Activated T-helper 2 cell treated with anti-CD3 and anti-CD28 coated beads, Interferon-gamma antibody, Interleukin-2, Interleukin-4, amounts not matched to agents 10 μg/mL and 5 μg/mL and 100 μg/mL, durations not matched to agents 14 hours and 24 hours and 36 hours (primary cell): ENCODE measurements at regions not wholly inside any gene's neighbourhood (a gene's known extent, or its start where the extent isn't known, plus 50 kb on each side); places are given as distances from the start of the nearest gene placed in this dataset.
"Not testable (repeated sequence)": the region's sequence is repeated elsewhere in the genome, so short reads cannot be mapped to it uniquely, and the experiment has no call there.

Experiments used
- DNase-seq: peaks from one replicate; pipeline ENCODE4 v3.0.0; 2021; ENCODE audit warnings: low spot score
- H3K27ac Mint-ChIP-seq: one replicate; pipeline ENCODE4 v1.8.0; 2021; ENCODE audit warnings: mixed read lengths
- H3K27me3 Mint-ChIP-seq: one replicate; pipeline ENCODE4 v1.8.0; 2021; ENCODE audit warnings: low read depth, mixed read lengths
- H3K36me3 Mint-ChIP-seq: one replicate; pipeline ENCODE4 v1.8.0; 2021; ENCODE audit warnings: low read depth, mixed read lengths
- H3K4me1 Mint-ChIP-seq: one replicate; pipeline ENCODE4 v1.8.0; 2021; ENCODE audit warnings: low read depth, mixed read lengths
- H3K4me3 Mint-ChIP-seq: one replicate; pipeline ENCODE4 v1.8.0; 2021; ENCODE audit warnings: low read depth, mild to moderate bottlenecking, moderate library complexity, mixed read lengths
- H3K9me3 Mint-ChIP-seq: one replicate; pipeline ENCODE4 v1.8.0; 2021; ENCODE audit warnings: mixed read lengths
- intact Hi-C: fragments of 100-400 bp; cut with micrococcal nuclease; formaldehyde crosslinking; loops from one replicate; pipeline ENCODE4 v1.15.1; 2023

DNA sequence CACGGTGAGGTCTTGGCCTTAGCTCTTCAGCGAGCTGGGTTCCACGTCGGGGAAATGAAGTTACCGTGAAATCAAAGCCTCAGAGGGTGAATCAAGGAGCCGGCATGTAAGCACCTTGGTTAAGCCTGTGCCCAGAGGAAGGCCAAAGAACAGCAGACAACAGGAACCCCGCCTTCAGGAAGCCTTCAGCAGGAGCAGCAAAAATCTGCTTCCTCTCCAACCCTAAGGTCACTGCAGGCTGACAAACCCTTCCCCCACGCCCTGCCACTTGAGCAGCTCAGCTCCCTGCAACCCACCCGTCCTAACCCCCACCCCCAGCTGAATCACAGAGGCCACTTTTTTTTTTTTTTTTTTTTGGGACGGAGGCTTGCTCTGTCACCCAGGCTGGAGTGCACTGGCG, 72.9 kb upstream of the LTA4H start:
- Mint-ChIP-seq H3K27me3 (peaks cover 10% of the 10 kb centered on the region), H3K4me1 (peaks cover 9% of the 10 kb centered on the region), H3K4me3 (peak overlapping the region; percentile 6), H3K27ac (peak overlapping the region; percentile 70), H3K36me3 (no peaks in the 10 kb centered on the region), H3K9me3 (no peaks in the 10 kb centered on the region)
- DNase-seq: no peak
- intact Hi-C loops: no loop called here

- intact Hi-C loops, H3K27ac Mint-ChIP-seq, H3K36me3 Mint-ChIP-seq, H3K9me3 Mint-ChIP-seq, H3K4me1 Mint-ChIP-seq, DNase-seq, H3K4me3 Mint-ChIP-seq: not testable (repeated sequence)
- peaks cover 12% of the 10 kb centered on the region for H3K27me3 Mint-ChIP-seq
These were observed 73.6 kb upstream of the LTA4H start for GRCh38 chr12:96108941-96109340.

DNA sequence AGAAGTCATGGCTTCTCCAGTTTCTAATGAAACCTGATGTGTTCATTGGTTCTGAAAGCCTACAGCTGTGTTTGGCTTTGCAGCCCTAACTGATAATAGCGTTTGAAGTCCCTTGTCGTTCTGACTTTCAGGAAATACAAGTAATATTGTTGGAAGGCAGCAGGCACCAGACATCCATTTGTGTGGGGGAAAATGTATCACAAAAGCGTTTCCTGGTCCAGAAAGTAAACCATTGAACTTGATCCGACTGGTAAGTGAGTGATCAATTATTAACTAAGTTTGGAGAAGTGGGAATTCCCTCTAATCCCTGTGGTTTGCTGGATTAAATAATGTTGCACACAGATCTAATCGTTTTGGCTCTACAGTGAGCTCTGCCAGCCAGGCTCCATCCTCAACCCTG, 77.3 kb upstream of the LTA4H start:
- intact Hi-C loops: no loop called here
- Mint-ChIP-seq H3K4me3 (no peak overlapping the region), H3K4me1 (peaks cover 7% of the 10 kb centered on the region), H3K27ac (no peak overlapping the region), H3K27me3 (peaks cover 12% of the 10 kb centered on the region), H3K9me3 (no peaks in the 10 kb centered on the region), H3K36me3 (no peaks in the 10 kb centered on the region)
- DNase-seq: no peak

- Mint-ChIP-seq H3K36me3 (no peaks in the 10 kb centered on the region), H3K9me3 (no peaks in the 10 kb centered on the region), H3K4me3 (no peak overlapping the region), H3K27me3 (peaks cover 7% of the 10 kb centered on the region), H3K27ac (no peak overlapping the region), H3K4me1 (peaks cover 14% of the 10 kb centered on the region)
- DNase-seq: no peak
- intact Hi-C loops: no loop called here
These were observed 76.7 kb upstream of the ELK3 start for GRCh38 chr12:96117460-96117859.

DNA sequence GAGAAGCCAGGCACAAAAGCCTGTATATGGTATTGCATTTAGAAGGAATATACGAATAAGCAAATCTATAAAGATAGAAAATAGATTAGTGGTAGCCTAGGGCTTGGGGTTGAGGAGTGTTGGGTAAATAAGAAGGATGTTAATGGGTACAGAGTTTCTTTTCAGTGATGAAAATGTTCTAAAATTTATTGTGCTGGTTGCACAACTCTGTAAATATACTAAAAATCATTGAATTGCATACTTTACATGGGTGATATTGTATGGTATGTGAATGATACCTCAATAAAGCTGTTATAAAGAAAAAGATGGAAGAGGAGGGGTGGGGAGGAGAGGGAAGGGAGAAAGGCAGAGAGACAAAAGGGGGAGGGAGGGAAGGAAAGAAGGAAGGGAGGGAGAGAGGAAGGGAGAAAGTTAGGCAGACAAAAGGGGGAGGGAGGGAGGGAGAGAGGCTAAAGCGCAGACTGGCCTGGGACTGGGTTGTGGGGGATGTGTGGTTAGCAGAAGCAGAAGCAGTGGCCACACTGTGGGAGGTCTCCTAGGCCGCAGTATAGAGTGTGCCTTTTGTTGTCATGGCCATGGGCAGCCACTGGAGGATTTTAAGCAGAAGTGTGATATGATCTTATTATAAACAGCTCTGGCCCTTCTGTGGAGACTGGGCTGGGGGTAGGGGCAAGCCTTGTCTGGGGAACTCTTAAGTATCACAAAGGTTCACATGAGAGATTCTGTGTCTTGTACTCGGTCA, 73.6 kb upstream of the ELK3 start:
- DNase-seq: no peak
- peaks cover 14% of the 10 kb centered on the region for H3K4me1 Mint-ChIP-seq
- H3K27ac Mint-ChIP-seq: peak overlapping the region; percentile 40
- H3K36me3 Mint-ChIP-seq: no peaks in the 10 kb centered on the region
- intact Hi-C loops: loop anchor here (2.0 kb wide), 1 partner anchor 74 kb away; the partner anchor contains the start of gene ELK3
- no peaks in the 10 kb centered on the region for H3K27me3 Mint-ChIP-seq
- H3K4me3 Mint-ChIP-seq: no peak overlapping the region
- no peaks in the 10 kb centered on the region for H3K9me3 Mint-ChIP-seq

GRCh38 chr12:96121271-96121711, 72.9 kb upstream of the ELK3 start:
- Mint-ChIP-seq H3K36me3 (no peaks in the 10 kb centered on the region), H3K9me3 (no peaks in the 10 kb centered on the region), H3K4me3 (no peak overlapping the region), H3K4me1 (peaks cover 14% of the 10 kb centered on the region), H3K27ac (peak overlapping the region; percentile 40), H3K27me3 (no peaks in the 10 kb centered on the region)
- intact Hi-C loops: loop anchor here (2.0 kb wide), 1 partner anchor 74 kb away; the partner anchor contains the start of gene ELK3
- no peak for DNase-seq

GRCh38 chr12:96128292-96128691, 65.9 kb upstream of the ELK3 start:
- H3K9me3 Mint-ChIP-seq, H3K27ac Mint-ChIP-seq, H3K4me1 Mint-ChIP-seq, DNase-seq, H3K4me3 Mint-ChIP-seq, intact Hi-C loops, H3K36me3 Mint-ChIP-seq: not testable (repeated sequence)
- peaks cover 11% of the 10 kb centered on the region for H3K27me3 Mint-ChIP-seq

GRCh38 chr12:96130396-96131059, 63.6 kb upstream of the ELK3 start:
- Mint-ChIP-seq H3K4me1 (peaks cover 6% of the 10 kb centered on the region), H3K36me3 (no peaks in the 10 kb centered on the region), H3K27ac (no peak overlapping the region), H3K4me3 (no peak overlapping the region), H3K27me3 (peaks cover 11% of the 10 kb centered on the region), H3K9me3 (no peaks in the 10 kb centered on the region)
- DNase-seq: no peak
- intact Hi-C loops: no loop called here

- Mint-ChIP-seq H3K9me3 (no peaks in the 10 kb centered on the region), H3K27ac (no peak overlapping the region), H3K36me3 (no peaks in the 10 kb centered on the region), H3K4me3 (no peak overlapping the region), H3K27me3 (peaks cover 11% of the 10 kb centered on the region), H3K4me1 (peaks cover 8% of the 10 kb centered on the region)
- no peak for DNase-seq
- intact Hi-C loops: no loop called here
These were observed 62.9 kb upstream of the ELK3 start for GRCh38 chr12:96131230-96131788.

GRCh38 chr12:96132819-96133218, 61.4 kb upstream of the ELK3 start:
- H3K27ac Mint-ChIP-seq: no peak overlapping the region
- DNase-seq: no peak
- intact Hi-C loops: no loop called here

GRCh38 chr12:96134200-96134599, 60.0 kb upstream of the ELK3 start:
- intact Hi-C loops: no loop called here
- peaks cover 11% of the 10 kb centered on the region for H3K27me3 Mint-ChIP-seq
- no peak overlapping the region for H3K27ac Mint-ChIP-seq
- no peak overlapping the region for H3K4me3 Mint-ChIP-seq
- H3K9me3 Mint-ChIP-seq: no peaks in the 10 kb centered on the region
- H3K36me3 Mint-ChIP-seq: no peaks in the 10 kb centered on the region
- peaks cover 14% of the 10 kb centered on the region for H3K4me1 Mint-ChIP-seq
- no peak for DNase-seq

More at GRCh38 chr12:96132819-96133218, 61.4 kb upstream of the ELK3 start:
- H3K4me1 Mint-ChIP-seq: peaks cover 14% of the 10 kb centered on the region
- H3K4me3 Mint-ChIP-seq: no peak overlapping the region
- H3K36me3 Mint-ChIP-seq: no peaks in the 10 kb centered on the region
- H3K9me3 Mint-ChIP-seq: no peaks in the 10 kb centered on the region
- peaks cover 11% of the 10 kb centered on the region for H3K27me3 Mint-ChIP-seq

- Mint-ChIP-seq H3K27me3 (peaks cover 4% of the 10 kb centered on the region), H3K36me3 (no peaks in the 10 kb centered on the region), H3K9me3 (peaks cover 3% of the 10 kb centered on the region), H3K27ac (no peak overlapping the region), H3K4me1 (peaks cover 23% of the 10 kb centered on the region), H3K4me3 (no peak overlapping the region)
- intact Hi-C loops: loop anchor here (2.0 kb wide), 1 partner anchor 73 kb away; no protein-coding TSS in a partner anchor
- DNase-seq: no peak
These were observed 58.0 kb upstream of the ELK3 start for GRCh38 chr12:96136161-96136560.
